ENCODE measurements at regions not wholly inside any gene's neighbourhood (a gene's known extent, or its start where the extent isn't known, plus 50 kb on each side); places are given as distances from the start of the nearest gene placed in this dataset.
"Not testable (repeated sequence)": the region's sequence is repeated elsewhere in the genome, so short reads cannot be mapped to it uniquely, and the experiment has no call there.

- DNase-seq (ENCODE audit: low read depth) = not testable (repeated sequence)
Observed at GRCh38 chr6:54564188-54564587, 255.9 kb downstream of the TINAG start.

GRCh38 chr6:54574671-54575070, 266.4 kb downstream of the TINAG start:
- DNase-seq (ENCODE audit: low read depth) = no peak

DNA sequence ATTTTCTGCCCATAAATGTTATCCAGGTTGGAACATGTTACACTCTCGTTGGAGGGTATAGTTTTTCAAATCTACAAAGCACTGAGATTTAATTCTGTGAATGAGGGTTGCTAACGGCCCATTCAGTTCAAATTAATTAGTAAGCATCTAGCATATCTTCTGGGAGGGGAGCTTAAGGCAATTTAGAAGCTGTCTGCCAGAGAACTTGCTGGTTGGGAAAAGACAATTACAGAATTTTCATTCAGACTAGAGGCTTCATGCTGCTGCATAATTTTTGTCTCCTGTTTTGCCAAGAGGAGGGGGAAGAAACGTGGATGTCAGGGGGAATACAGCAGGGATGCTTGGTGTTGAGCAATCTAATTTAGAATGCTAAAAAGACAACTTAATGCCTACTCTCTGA, 268.3 kb upstream of the FAM83B start:
- DNase-seq (ENCODE audit: low read depth) = no peak

- no peak for DNase-seq (ENCODE audit: low read depth)
Observed at GRCh38 chr6:54579011-54579410, 267.6 kb upstream of the FAM83B start.

GRCh38 chr6:54586251-54586650, 260.3 kb upstream of the FAM83B start:
- no peak for DNase-seq (ENCODE audit: low read depth)

DNA sequence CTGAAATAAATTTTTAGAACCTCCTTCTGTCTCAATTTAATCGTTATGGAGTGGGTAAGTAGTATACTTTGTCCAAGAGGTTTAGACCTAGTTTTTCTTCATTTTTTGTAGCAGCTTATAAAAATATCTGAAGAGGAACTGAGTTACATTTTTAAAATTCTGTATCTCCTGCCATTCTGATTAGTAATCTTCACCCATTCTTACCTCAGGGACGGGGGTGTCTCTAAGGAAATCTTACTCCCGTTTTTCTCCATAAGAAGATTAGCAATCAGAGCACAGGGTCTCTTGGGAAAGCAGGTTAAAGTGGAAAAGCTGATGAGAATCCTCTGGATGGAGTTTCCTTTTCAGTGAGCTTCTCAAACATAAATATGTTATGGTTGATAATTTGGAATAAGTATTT, 259.3 kb upstream of the FAM83B start:
- no peak for DNase-seq (ENCODE audit: low read depth)

DNA sequence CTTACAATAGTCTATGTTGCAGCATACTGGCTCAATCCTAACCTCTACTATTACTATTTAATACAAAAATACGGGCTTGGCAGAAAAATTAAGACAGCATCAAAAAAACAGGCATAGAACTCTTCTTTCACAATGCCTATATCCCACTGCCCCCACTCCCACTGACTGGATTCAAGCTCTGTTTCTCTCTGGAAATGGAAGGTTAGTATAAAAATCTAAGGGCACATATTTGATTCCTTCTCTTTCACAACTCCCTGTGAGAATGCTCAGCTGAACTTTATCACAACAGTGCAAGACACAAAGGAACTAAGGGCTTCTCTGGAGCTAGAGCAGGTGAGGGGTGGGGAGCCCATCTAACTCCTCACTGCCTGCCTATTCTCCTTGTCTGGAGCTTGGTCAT, 258.4 kb upstream of the FAM83B start:
- no peak for DNase-seq (ENCODE audit: low read depth)

DNA sequence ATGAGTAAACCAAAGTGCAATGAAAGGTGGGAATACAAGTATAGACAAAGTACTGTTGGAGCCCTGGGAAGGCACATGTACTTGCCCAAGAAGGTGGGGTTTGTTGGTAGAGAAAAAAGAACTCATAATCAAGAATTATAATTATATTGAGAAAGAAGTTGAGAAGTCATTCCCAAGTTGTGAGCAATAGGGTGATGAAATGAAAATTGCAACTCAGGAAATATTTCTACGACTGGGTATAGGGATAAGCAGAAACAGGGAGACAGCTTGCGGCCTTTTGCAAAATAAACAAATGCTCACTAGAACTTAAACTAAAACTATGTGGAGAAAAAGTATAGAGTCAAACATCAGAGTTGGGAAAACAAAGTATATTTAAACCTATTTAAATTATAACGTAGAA, 250.7 kb upstream of the FAM83B start:
- no peak for DNase-seq (ENCODE audit: low read depth)

DNA sequence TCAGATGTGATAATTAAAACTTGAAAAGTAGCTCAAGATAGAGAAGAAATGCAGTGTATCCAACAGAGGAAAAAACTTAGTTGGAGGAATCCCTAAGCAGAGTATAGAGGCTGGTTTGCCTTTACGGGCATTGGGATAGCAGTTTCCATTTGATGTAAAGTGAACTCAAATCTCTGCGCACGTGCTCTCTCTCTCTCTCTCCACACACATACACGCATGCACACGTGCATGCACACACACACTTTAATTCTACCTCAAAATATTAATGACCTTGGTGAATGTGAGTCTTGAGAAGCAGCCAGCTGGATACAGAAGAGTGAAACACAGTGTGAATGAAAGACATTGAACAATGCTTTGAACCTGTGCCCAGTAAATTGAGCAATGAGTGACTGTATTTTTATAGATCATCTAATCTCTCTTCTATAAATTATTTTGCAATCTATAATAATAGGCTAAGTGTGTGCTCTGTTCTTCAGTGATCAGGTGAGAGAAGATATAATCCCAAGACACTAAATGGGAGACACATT, 247.7 kb upstream of the FAM83B start:
- DNase-seq (ENCODE audit: low read depth) = no peak

- DNase-seq (ENCODE audit: low read depth) = no peak
Observed at GRCh38 chr6:54601600-54602300, 244.8 kb upstream of the FAM83B start.

DNA sequence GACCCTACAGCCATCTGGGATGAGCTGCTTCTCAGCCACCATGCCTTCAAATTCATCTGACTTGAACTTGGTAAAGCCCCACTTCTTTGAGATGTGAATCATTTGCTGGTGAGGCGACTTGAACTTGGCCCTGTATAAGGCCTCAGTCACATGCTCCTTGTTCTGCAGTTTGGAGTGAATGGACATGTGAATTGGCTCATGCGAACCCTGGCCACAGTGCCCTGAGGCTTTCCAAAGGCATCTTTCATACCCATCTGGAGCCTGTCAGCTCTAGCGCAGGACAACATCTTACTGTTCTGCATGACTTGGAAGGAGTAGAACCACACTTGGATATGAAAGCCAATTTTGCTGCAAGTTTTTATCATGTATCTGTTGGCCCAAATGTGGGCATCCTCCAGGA, 244.0 kb upstream of the FAM83B start:
- no peak for DNase-seq (ENCODE audit: low read depth)

DNA sequence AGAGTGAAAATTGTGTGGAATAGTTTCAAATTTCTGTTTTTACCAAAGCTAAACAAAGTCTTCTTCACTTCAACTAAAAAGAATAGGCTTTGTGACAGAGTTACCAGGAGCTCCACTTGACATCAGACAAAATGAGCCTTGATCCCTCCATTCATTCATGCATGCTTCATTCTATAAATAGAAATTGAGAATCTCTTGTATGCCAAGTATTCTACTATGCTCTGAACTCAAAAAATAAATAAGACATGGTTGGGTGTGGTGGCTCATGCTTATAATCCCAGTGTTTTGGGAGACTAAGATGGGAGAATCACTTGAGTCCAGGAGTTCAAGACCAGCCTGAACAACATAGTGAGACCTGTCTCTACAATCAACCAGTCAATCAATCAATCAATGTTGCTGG, 236.6 kb upstream of the FAM83B start:
- no peak for DNase-seq (ENCODE audit: low read depth)

GRCh38 chr6:54613596-54613995, 233.0 kb upstream of the FAM83B start:
- DNase-seq (ENCODE audit: low read depth) = no peak

DNA sequence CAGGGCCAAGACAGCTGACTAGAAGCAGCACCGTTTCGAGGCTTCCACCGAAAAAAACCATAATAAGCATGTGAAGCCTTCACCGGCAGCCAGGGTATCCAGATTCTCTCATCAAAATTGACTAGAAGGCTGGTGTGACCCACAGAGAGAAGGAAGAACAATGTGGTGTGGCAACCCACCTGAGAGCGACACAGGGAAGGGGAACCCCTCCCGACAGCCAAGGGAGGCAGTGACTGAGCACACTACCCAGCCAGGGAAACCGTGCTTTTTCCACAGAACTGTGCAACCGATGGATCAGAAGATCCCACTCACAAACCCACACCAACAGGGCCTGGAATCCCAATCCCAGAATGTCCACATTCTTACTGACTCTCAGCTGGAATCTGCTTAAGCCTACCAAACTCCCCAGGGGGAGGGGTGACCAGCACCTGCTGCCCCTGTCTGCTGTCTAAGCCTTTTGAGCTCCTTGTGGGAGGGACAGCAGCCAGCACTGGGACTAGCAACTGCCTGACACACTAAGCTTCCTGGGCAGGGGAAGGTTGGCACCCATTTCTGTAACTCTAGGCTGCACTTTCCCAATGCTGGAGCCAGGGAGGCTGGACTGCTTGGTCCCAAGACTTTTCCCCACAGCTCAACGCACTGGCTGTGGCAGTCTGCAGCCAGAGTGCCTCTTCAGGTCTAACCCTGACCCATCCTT, 231.9 kb upstream of the FAM83B start:
- no peak for DNase-seq (ENCODE audit: low read depth)

DNA sequence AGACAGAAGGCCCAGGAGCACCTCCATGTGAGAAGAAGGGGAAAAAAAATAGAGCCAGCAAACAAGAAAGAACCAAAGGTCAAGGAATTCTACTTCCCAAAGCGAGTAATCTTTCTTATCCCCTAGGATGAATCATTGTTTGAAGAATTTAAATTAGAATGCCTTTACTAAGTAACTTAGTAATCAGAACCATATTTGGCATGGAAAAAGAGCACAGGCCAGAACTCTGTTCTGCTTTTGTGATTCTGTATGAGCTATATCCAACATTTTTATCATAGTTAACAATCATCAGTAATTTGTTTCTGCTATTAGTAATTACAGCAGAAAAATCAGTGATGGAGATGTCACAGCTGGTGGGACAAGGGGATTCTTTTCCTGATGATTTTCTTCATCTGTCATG, 228.8 kb upstream of the FAM83B start:
- DNase-seq (ENCODE audit: low read depth) = no peak

DNA sequence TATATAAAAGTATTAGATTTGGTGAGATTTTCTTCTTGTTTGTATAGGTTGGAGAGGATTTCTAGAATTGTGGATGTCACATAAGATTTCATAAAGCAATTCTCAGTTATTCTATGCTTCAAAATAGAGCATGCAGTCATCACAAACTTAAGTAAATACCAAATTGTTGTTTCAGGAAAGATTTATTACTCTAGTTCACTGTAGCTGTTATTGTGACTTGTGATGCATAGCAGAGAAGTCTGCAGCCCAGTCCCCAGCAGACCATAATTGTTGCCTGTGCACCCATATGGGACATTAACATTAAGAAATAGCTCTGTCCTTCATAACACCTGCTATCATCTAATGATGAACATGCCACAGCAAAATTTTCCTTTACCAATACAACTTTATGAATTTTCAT, 228.0 kb upstream of the FAM83B start:
- DNase-seq (ENCODE audit: low read depth) = no peak

DNA sequence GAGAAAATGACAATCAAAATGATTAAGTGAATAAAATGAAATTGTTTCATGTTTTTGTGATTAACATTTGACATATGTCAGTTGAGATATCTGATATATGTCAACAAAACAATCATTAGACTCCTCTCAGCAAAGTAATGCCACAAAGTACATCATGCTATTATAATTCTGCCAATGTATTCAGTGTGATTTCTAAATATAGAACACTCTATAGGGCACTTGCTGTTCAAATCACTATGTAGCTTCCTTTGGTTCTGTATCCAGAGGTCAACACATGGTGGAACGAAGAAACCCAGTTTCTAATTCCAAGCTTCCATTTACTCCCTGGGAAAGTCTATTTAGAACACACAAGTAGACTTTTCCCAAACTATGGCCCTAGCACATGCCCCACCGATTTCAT, 227.5 kb upstream of the FAM83B start:
- no peak for DNase-seq (ENCODE audit: low read depth)

- no peak for DNase-seq (ENCODE audit: low read depth)
Observed at GRCh38 chr6:54621285-54621684, 225.3 kb upstream of the FAM83B start.

GRCh38 chr6:54624216-54624615, 222.4 kb upstream of the FAM83B start:
- DNase-seq (ENCODE audit: low read depth) = no peak

DNA sequence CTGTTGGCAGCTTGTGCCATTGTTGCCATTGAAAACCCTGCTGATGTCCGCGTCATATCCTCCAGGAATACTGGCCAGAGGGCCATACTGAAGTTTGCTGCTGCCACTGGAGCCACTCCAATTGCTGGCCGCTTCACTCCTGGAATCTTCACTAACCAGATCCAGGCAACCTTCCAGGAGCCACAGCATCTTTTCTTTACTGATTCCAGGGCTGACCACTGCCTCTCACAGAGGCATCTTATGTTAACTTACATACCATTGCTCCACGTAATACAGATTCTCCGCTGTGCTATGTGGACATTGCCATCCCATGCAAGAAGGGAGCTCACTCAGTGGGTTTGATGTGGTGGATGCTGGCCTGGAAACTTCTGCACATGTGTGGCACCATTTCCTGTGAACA, 221.8 kb upstream of the FAM83B start:
- no peak for DNase-seq (ENCODE audit: low read depth)

- no peak for DNase-seq (ENCODE audit: low read depth)
Observed at GRCh38 chr6:54629131-54629530, 217.4 kb upstream of the FAM83B start.

GRCh38 chr6:54632984-54633565, 213.5 kb upstream of the FAM83B start:
- DNase-seq (ENCODE audit: low read depth) = no peak

DNA sequence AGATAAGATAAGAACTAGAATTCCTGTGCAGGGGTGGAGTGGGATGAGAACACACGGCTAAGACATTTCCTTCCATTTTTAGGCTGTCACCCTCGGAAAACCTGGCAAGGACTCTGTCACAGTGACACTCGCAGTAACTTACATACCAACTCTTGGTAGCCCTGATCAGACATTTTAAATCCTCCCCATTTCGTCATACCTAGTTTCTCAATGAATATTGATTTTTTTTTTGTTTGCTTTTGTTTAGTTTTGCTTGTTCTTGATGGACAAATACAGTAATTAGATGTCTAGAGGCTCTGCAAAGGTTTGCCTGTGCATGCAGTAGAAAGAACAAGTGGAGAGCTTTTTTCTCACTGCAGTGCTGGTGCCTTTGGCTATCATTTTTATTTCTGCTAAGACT, 213.0 kb upstream of the FAM83B start:
- no peak for DNase-seq (ENCODE audit: low read depth)
